ENCODE measurements at regions not wholly inside any gene's neighbourhood (a gene's known extent, or its start where the extent isn't known, plus 50 kb on each side); places are given as distances from the start of the nearest gene placed in this dataset.

- Histone ChIP-seq H3K27me3 (ENCODE audit: low read length) (no peaks in the 10 kb centered on the region), H3F3A (ENCODE audit: low read length, unreplicated experiment) (no peaks in the 10 kb centered on the region), H3K9me2 (replicated peaks; ENCODE audit: low read length) (no peaks in the 10 kb centered on the region), H4K20me1 (ENCODE audit: low read length) (no peaks in the 10 kb centered on the region), H3K4me2 (ENCODE audit: low read length) (no peak overlapping the region), H2AFZ (ENCODE audit: low read length) (no peak overlapping the region), H3K4me1 (ENCODE audit: insufficient read depth, low read length) (no peaks in the 10 kb centered on the region), H3K9me3 (ENCODE audit: low read length) (no peaks in the 10 kb centered on the region), H3K79me2 (ENCODE audit: low read length) (no peaks in the 10 kb centered on the region), H3K9ac (ENCODE audit: low read length) (no peak overlapping the region), H3K27ac (ENCODE audit: low read length) (no peak overlapping the region), H3K36me3 (ENCODE audit: low read depth, low read length) (no peaks in the 10 kb centered on the region), H3K4me3 (ENCODE audit: low read length) (no peak overlapping the region)
- no peak for DNase-seq
- ATAC-seq, result no peak
- CTCF ChIA-PET, result no interaction called here
- POLR2A ChIA-PET (ENCODE audit: unreplicated experiment), result no interaction called here
- no TSS peak for BruUV-seq (replicated peaks)
- intact Hi-C loops (cut with micrococcal nuclease), result no loop called here
- no peak for TF ChIP-seq EZH2phosphoT487 (IDR thresholded peaks at IDR 0.05; ENCODE audit: borderline replicate concordance, low read length)
- no peak for TF ChIP-seq EZH2 (IDR thresholded peaks at IDR 0.05; ENCODE audit: low read length, unreplicated experiment)
- TF ChIP-seq, protein P1, sequence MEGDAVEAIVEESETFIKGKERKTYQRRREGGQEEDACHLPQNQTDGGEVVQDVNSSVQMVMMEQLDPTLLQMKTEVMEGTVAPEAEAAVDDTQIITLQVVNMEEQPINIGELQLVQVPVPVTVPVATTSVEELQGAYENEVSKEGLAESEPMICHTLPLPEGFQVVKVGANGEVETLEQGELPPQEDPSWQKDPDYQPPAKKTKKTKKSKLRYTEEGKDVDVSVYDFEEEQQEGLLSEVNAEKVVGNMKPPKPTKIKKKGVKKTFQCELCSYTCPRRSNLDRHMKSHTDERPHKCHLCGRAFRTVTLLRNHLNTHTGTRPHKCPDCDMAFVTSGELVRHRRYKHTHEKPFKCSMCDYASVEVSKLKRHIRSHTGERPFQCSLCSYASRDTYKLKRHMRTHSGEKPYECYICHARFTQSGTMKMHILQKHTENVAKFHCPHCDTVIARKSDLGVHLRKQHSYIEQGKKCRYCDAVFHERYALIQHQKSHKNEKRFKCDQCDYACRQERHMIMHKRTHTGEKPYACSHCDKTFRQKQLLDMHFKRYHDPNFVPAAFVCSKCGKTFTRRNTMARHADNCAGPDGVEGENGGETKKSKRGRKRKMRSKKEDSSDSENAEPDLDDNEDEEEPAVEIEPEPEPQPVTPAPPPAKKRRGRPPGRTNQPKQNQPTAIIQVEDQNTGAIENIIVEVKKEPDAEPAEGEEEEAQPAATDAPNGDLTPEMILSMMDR (conservative IDR thresholded peaks at IDR 0.05; ENCODE audit: low read depth, low read length), result no peak
Observed at GRCh38 chr5:173523388-173523787, 93.1 kb downstream of the BOD1 start.

DNA sequence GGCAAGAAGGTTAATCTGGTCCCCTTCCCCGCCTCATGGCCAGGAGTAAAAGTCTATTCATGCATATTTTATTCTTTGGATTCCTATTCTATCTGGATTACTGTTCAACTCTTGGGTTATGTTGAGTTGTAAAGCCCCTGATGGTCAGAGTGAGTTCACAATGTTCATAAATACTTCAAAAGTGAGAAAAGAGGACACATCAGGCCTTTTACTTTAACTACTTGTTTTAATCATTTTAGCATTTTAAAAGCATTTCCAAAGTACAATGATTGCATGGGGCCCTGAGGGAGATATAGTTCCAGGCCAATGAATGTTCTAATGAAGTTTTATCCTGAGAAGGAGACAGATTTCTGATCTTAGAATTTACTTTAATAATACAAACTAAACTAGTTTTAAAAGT lies 93.9 kb downstream of the BOD1 start:
- no peaks in the 10 kb centered on the region for H3K27me3 ChIP-seq (ENCODE audit: low read length)
- BruUV-seq (replicated peaks), result no TSS peak
- ChIA-PET POLR2A (ENCODE audit: unreplicated experiment) (no interaction called here), CTCF (no interaction called here)
- H3K9me2 ChIP-seq (replicated peaks; ENCODE audit: low read length), result no peaks in the 10 kb centered on the region
- no peaks in the 10 kb centered on the region for H3K9me3 ChIP-seq (ENCODE audit: low read length)
- no peak overlapping the region for H3K4me2 ChIP-seq (ENCODE audit: low read length)
- intact Hi-C loops (cut with micrococcal nuclease), result no loop called here
- H3K27ac ChIP-seq (ENCODE audit: low read length), result no peak overlapping the region
- no peak overlapping the region for H3K9ac ChIP-seq (ENCODE audit: low read length)
- ATAC-seq (no peak), DNase-seq (no peak)
- H4K20me1 ChIP-seq (ENCODE audit: low read length), result no peaks in the 10 kb centered on the region
- H3K4me3 ChIP-seq (ENCODE audit: low read length), result no peak overlapping the region
- TF ChIP-seq EZH2 (IDR thresholded peaks at IDR 0.05; ENCODE audit: low read length, unreplicated experiment) (no peak), EZH2phosphoT487 (IDR thresholded peaks at IDR 0.05; ENCODE audit: borderline replicate concordance, low read length) (no peak)
- TF ChIP-seq, protein P1 (conservative IDR thresholded peaks at IDR 0.05; ENCODE audit: low read depth, low read length), result no peak
- no peaks in the 10 kb centered on the region for H3K4me1 ChIP-seq (ENCODE audit: insufficient read depth, low read length)
- H2AFZ ChIP-seq (ENCODE audit: low read length), result no peak overlapping the region
- no peaks in the 10 kb centered on the region for H3F3A ChIP-seq (ENCODE audit: low read length, unreplicated experiment)
- H3K36me3 ChIP-seq (ENCODE audit: low read depth, low read length), result no peaks in the 10 kb centered on the region
- H3K79me2 ChIP-seq (ENCODE audit: low read length), result no peaks in the 10 kb centered on the region

- no peak overlapping the region for H2AFZ ChIP-seq (ENCODE audit: low read length)
- H3K4me3 ChIP-seq (ENCODE audit: low read length), result no peak overlapping the region
- DNase-seq, result no peak
- no peak overlapping the region for H3K27ac ChIP-seq (ENCODE audit: low read length)
- POLR2A ChIA-PET (ENCODE audit: unreplicated experiment), result no interaction called here
- H3K4me1 ChIP-seq (ENCODE audit: insufficient read depth, low read length), result no peaks in the 10 kb centered on the region; the same call in 1 of the 2 replicates
- ATAC-seq, result no peak
- no peaks in the 10 kb centered on the region for H3K27me3 ChIP-seq (ENCODE audit: low read length)
- no peak for TF ChIP-seq EZH2 (IDR thresholded peaks at IDR 0.05; ENCODE audit: low read length, unreplicated experiment)
- TF ChIP-seq EZH2phosphoT487 (IDR thresholded peaks at IDR 0.05; ENCODE audit: borderline replicate concordance, low read length), result no peak
- TF ChIP-seq, protein P1 (conservative IDR thresholded peaks at IDR 0.05; ENCODE audit: low read depth, low read length), result no peak
- no peaks in the 10 kb centered on the region for H3K79me2 ChIP-seq (ENCODE audit: low read length)
- intact Hi-C loops (cut with micrococcal nuclease), result no loop called here
- no peaks in the 10 kb centered on the region for H3K36me3 ChIP-seq (ENCODE audit: low read depth, low read length)
- no TSS peak for BruUV-seq (replicated peaks)
- no peak overlapping the region for H3K9ac ChIP-seq (ENCODE audit: low read length)
- H3K9me2 ChIP-seq (replicated peaks; ENCODE audit: low read length), result no peaks in the 10 kb centered on the region
- H4K20me1 ChIP-seq (ENCODE audit: low read length), result no peaks in the 10 kb centered on the region
- no peaks in the 10 kb centered on the region for H3K9me3 ChIP-seq (ENCODE audit: low read length)
- CTCF ChIA-PET, result no interaction called here
- H3K4me2 ChIP-seq (ENCODE audit: low read length), result no peak overlapping the region
- no peaks in the 10 kb centered on the region for H3F3A ChIP-seq (ENCODE audit: low read length, unreplicated experiment)
Observed at GRCh38 chr5:173518856-173519255, 97.6 kb downstream of the BOD1 start.

All from PC-3 (cell line).